Dedifferentiated amniotic fluid mesenchymal stem cell (primary cell): ENCODE measurements at regions not wholly inside any gene's neighbourhood (a gene's known extent, or its start where the extent isn't known, plus 50 kb on each side); places are given as distances from the start of the nearest gene placed in this dataset.
"Not testable (repeated sequence)": the region's sequence is repeated elsewhere in the genome, so short reads cannot be mapped to it uniquely, and the experiment has no call there.

Source experiments
- DNase-seq: peaks from one replicate; pipeline ENCODE4 v3.0.0-alpha.2; 2016; ENCODE audit errors: extremely low spot score

DNA sequence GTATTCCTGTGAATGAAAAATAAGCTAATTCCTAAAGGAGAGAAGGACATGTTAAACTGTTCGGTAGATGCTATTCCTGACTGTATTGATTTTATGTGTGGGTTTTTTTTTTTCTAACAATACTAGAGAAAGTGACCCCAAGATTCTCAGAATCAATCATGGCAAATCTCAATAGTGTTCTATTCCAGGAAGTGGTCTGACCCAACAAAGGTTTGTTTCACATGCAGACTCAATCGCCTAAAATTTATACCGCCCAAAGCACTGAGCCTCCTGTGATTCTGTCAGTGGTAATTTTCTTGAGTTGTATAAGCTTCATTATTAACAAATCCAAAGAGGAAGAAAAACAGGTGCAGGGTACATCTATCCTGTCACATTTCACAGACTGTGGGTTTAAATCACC lies 293.7 kb downstream of the SUCLA2 start:
- no peak for DNase-seq

- DNase-seq = no peak
Measured at GRCh38 chr13:47705185-47705584, 295.9 kb downstream of the SUCLA2 start.

GRCh38 chr13:47696674-47697073 lies 304.4 kb downstream of the SUCLA2 start:
- DNase-seq = no peak

DNA sequence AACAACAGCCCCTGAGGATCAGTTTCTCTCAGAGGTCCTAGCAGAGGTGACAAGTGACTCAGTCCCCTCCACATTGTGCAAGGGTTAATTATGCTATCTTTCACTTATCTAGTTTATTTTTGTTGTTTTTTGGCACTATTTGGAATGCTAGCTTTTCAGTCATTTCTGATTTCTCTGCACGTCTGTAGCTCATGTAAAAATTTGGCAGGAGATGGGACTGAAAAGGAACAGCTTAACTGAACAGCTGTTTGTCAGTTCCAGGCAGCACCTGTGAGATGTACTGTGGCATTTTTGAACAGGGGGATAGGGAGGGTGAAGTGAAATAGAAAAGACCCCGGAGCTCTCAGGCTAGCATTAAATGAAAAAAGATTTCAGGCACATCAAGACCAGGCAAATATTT lies 313.5 kb downstream of the SUCLA2 start:
- no peak for DNase-seq

- not testable (repeated sequence) for DNase-seq
Measured at GRCh38 chr13:47685156-47685555, 315.9 kb downstream of the SUCLA2 start.

GRCh38 chr13:47680748-47681147 lies 320.3 kb downstream of the SUCLA2 start:
- no peak for DNase-seq

- no peak for DNase-seq
Measured at GRCh38 chr13:47679401-47679800, 321.7 kb downstream of the SUCLA2 start.

GRCh38 chr13:47678201-47678968 lies 322.7 kb downstream of the SUCLA2 start:
- no peak for DNase-seq

DNA sequence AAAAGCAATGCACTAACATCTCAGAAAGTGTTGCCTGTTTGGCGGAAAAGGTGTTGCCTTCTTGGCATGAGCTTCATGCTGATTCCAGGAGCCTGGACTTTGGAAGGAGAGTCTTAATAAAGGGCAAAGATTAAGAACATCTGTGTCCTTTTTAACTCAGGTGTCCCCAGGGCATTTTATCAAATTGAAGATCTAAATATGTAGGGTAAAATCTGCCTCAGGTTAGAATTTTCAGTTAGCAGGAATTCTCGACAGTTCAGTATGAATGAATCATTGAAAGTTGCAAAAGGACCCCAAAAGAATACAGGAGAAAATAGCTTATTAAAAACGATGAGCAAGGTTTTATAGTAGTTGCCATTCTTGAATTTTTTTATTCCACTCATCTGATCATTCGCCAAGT lies 325.2 kb downstream of the SUCLA2 start:
- DNase-seq = no peak

- peak; percentile 34 for DNase-seq
Measured at GRCh38 chr13:47673009-47673850, 327.8 kb downstream of the SUCLA2 start.

- DNase-seq = no peak
Measured at GRCh38 chr13:47672245-47673008, 328.6 kb downstream of the SUCLA2 start.

DNA sequence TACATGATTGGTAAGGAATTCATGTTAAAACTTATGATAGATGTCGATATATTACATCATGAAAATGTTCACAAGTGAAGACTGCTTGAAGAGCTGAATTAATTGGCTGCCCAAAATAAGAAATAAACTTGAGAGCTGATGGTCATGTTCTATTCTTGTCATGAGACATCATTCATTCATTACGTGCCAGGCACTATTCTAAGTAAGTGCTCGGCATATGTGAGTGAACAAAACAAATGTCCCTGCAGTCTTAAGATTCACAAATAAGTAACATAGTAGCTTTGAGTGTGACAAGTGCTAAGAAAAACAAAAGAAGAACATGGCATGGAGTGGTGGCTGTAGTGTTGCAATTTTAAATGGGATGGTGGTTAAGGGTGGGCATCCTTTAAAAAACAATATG lies 329.3 kb downstream of the SUCLA2 start:
- DNase-seq = no peak

DNA sequence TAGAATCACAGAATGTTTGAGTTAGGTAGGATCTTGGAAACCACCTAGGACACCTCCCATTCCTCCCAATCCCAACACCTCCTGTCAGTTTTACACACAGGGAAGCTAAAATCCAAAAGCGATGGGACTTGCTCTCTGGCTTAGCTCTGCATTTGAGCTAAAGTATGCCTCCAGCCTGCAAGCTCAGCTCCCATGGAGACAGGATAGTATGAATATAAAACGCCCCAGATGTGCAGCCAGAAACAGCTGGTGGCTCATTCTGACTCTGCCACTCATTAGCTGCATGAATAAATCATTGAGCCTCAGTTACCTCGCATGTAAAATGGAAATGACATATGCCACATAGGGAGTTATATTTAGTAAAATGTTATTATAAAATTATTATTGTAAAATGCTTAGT lies 336.0 kb downstream of the SUCLA2 start:
- no peak for DNase-seq

- DNase-seq = no peak
Measured at GRCh38 chr13:47661076-47661475, 340.0 kb downstream of the SUCLA2 start.

GRCh38 chr13:47656651-47657050 lies 344.4 kb downstream of the SUCLA2 start:
- no peak for DNase-seq

GRCh38 chr13:47650209-47650608 lies 350.9 kb downstream of the SUCLA2 start:
- DNase-seq = no peak

- DNase-seq = no peak
Measured at GRCh38 chr13:47647001-47647400, 354.1 kb downstream of the SUCLA2 start.

GRCh38 chr13:47646298-47646697 lies 354.8 kb downstream of the SUCLA2 start:
- DNase-seq = no peak

GRCh38 chr13:47639738-47640447 lies 361.2 kb downstream of the SUCLA2 start:
- no peak for DNase-seq

DNA sequence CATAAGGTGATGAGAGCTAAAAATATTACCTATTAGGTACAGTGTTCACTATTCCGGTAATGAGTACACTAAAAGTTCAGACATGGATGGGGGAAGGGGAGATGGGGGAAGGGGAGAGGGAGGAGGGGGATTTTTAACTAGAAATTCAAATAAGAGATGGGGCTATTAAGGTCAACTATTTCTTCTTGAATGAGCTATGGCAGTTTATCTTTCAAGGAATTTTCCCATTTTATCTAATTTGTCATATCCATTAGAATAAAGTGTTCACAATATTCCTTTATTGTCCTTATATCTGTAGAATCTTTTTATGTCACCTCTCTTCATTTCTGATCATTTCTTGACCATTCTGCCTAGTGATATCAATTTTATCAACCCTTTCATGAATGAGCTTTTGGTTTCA lies 362.4 kb downstream of the SUCLA2 start:
- DNase-seq = no peak

DNA sequence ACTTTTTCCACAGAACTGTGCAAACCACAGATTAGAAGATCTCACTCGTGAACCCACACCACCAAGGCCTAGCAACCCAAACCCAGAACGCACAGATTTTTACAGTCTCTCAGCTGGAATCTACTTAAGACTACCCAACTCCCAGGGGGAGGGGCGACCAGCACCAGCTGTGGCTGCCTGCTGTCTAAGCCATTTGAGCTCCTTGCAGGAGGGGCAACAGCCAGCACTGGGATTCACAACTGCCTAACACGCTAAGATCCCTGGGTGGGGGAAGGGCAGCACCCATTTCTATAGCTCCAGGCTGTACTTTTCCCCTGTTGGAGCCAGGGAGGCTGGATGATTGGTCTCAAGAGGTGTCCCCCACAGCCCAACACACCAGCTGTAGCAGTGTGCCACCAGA lies 368.8 kb downstream of the SUCLA2 start:
- DNase-seq = no peak

- DNase-seq = no peak
Measured at GRCh38 chr13:47628666-47629065, 372.4 kb downstream of the SUCLA2 start.
